GM06990 (cell line): ENCODE measurements at regions not wholly inside any gene's neighbourhood (a gene's known extent, or its start where the extent isn't known, plus 50 kb on each side); places are given as distances from the start of the nearest gene placed in this dataset.

Experiments used
- DNase-seq: peaks from one replicate; pipeline ENCODE4 v3.0.0-alpha.2; 2011; ENCODE audit not compliant: insufficient read length; ENCODE audit errors: extremely low read depth
- H3K27me3 ChIP-seq: replicated peaks from 2 replicates; pipeline ENCODE4 v1.6.0; 2011; ENCODE audit warnings: low read length; ENCODE audit not compliant: control insufficient read depth, insufficient read depth
- H3K36me3 ChIP-seq: 2 replicates; pipeline ENCODE4 v1.5.1; 2011; ENCODE audit warnings: low read length; ENCODE audit not compliant: control insufficient read depth, insufficient read depth
- H3K4me3 ChIP-seq: replicated peaks from 2 replicates; pipeline ENCODE4 v1.5.1; 2011; ENCODE audit warnings: low read depth, mild to moderate bottlenecking, control low read depth, low read length
- CTCF ChIP-seq: IDR thresholded peaks from 2 replicates; pipeline ENCODE4 v1.5.1; 2011; ENCODE audit warnings: low read length, control low read depth, mild to moderate bottlenecking, inconsistent platforms; ENCODE audit not compliant: insufficient read depth, poor library complexity, severe bottlenecking

- DNase-seq, result no peak
- Histone ChIP-seq H3K27me3 (no peaks in the 10 kb centered on the region; the same call in none of the 2 replicates), H3K36me3 (no peaks in the 10 kb centered on the region), H3K4me3 (no peak overlapping the region)
- TF ChIP-seq CTCF, result no peak
These were observed 356.3 kb upstream of the C2CD4B start for GRCh38 chr15:62521396-62521795.

- no peak for DNase-seq
- no peak for TF ChIP-seq CTCF
- Histone ChIP-seq H3K27me3 (no peaks in the 10 kb centered on the region; the same call in none of the 2 replicates), H3K36me3 (no peaks in the 10 kb centered on the region), H3K4me3 (no peak overlapping the region)
These were observed 359.8 kb upstream of the C2CD4B start for GRCh38 chr15:62524848-62525247.

- no peaks in the 10 kb centered on the region; the same call in none of the 2 replicates for H3K27me3 ChIP-seq
- TF ChIP-seq CTCF, result no peak
- H3K4me3 ChIP-seq, result no peak overlapping the region
- no peak for DNase-seq
- no peaks in the 10 kb centered on the region for H3K36me3 ChIP-seq
These were observed 362.3 kb upstream of the C2CD4B start for GRCh38 chr15:62527387-62527786.

- Histone ChIP-seq H3K36me3 (no peaks in the 10 kb centered on the region), H3K27me3 (no peaks in the 10 kb centered on the region; the same call in 1 of the 2 replicates), H3K4me3 (no peak overlapping the region)
- no peak for DNase-seq
- TF ChIP-seq CTCF, result no peak
These were observed 363.4 kb upstream of the C2CD4B start for GRCh38 chr15:62528505-62528904.

- TF ChIP-seq CTCF, result no peak
- Histone ChIP-seq H3K36me3 (no peaks in the 10 kb centered on the region), H3K27me3 (no peaks in the 10 kb centered on the region), H3K4me3 (no peak overlapping the region)
- no peak for DNase-seq
These were observed 367.3 kb upstream of the C2CD4B start for GRCh38 chr15:62532367-62532766.

- TF ChIP-seq CTCF, result no peak
- H3K27me3 ChIP-seq, result no peaks in the 10 kb centered on the region
- DNase-seq, result no peak
- no peak overlapping the region for H3K4me3 ChIP-seq
- H3K36me3 ChIP-seq, result no peaks in the 10 kb centered on the region
These were observed 368.6 kb upstream of the C2CD4B start for GRCh38 chr15:62533687-62534086.
